Bone marrow (tissue), 2 donors: ENCODE measurements at regions not wholly inside any gene's neighbourhood (a gene's known extent, or its start where the extent isn't known, plus 50 kb on each side); places are given as distances from the start of the nearest gene placed in this dataset.

ENCODE experiments used
- DNase-seq, 2 donors: peaks; one replicate each; lab custom pipeline; 2025; lab: John Stamatoyannopoulos, UW

- DNase-seq: no peak
These were observed 167.1 kb upstream of the ZFHX3 start for GRCh38 chr16:73214825-73215677.

GRCh38 chr16:73213732-73214455, 166.0 kb upstream of the ZFHX3 start:
- no peak for DNase-seq

GRCh38 chr16:73212431-73212830, 164.5 kb upstream of the ZFHX3 start:
- no peak for DNase-seq

- peak in 1 of 2 donors; percentile 36 for DNase-seq
These were observed 162.8 kb upstream of the ZFHX3 start for GRCh38 chr16:73210686-73211085.

- no peak for DNase-seq
These were observed 162.2 kb upstream of the ZFHX3 start for GRCh38 chr16:73210084-73210483.

- no peak for DNase-seq
These were observed 161.3 kb upstream of the ZFHX3 start for GRCh38 chr16:73209190-73209589.

- no peak for DNase-seq
These were observed 158.3 kb upstream of the ZFHX3 start for GRCh38 chr16:73206151-73206707.

- DNase-seq: no peak
These were observed 157.4 kb upstream of the ZFHX3 start for GRCh38 chr16:73205153-73205886.

- no peak for DNase-seq
These were observed 156.6 kb upstream of the ZFHX3 start for GRCh38 chr16:73204359-73205152.

GRCh38 chr16:73202161-73202729, 154.3 kb upstream of the ZFHX3 start:
- DNase-seq: no peak

GRCh38 chr16:73199214-73199613, 151.3 kb upstream of the ZFHX3 start:
- no peak for DNase-seq

GRCh38 chr16:73198481-73198880, 150.6 kb upstream of the ZFHX3 start:
- DNase-seq: no peak

GRCh38 chr16:73197598-73197997, 149.7 kb upstream of the ZFHX3 start:
- no peak for DNase-seq

- DNase-seq: peak; percentile 39
These were observed 148.7 kb upstream of the ZFHX3 start for GRCh38 chr16:73196670-73197069.

- DNase-seq: no peak
These were observed 145.5 kb upstream of the ZFHX3 start for GRCh38 chr16:73193464-73193863.

GRCh38 chr16:73192232-73192894, 144.4 kb upstream of the ZFHX3 start:
- DNase-seq: no peak

GRCh38 chr16:73191660-73192046, 143.7 kb upstream of the ZFHX3 start:
- no peak for DNase-seq

- DNase-seq: no peak
These were observed 143.0 kb upstream of the ZFHX3 start for GRCh38 chr16:73190688-73191659.

- no peak for DNase-seq
These were observed 142.3 kb upstream of the ZFHX3 start for GRCh38 chr16:73190256-73190655.
